HEK293 (cell line): ENCODE measurements at regions not wholly inside any gene's neighbourhood (a gene's known extent, or its start where the extent isn't known, plus 50 kb on each side); places are given as distances from the start of the nearest gene placed in this dataset.

Experiments
- CTCF ChIA-PET: fragments of 350-600 bp; formaldehyde crosslinking; extraction: SDS; loops from one replicate; lab custom pipeline; 2021; ENCODE audit warnings: antibody characterized with exemption; lab: Yijun Ruan, JAX
- POLR2A ChIA-PET: fragments of 300-600 bp; formaldehyde crosslinking; extraction: SDS; loops from one replicate; lab custom pipeline; 2020; ENCODE audit warnings: antibody characterized with exemption, inconsistent platforms; lab: Yijun Ruan, JAX
- H3K27ac ChIP-seq: fragments of 200-500 bp; sonication (Bioruptor generic); 2 replicates; pipeline ENCODE4 v1.5.1; 2014; ENCODE audit warnings: low read depth, low read length, control low read depth, inconsistent platforms; ENCODE audit errors: extremely low read depth
- H3K36me3 ChIP-seq, 2 experiments: fragments of 200-500 bp in 1 of 2; sonication (Bioruptor generic) in 1 of 2; 1 replicate in 1 of 2; 2 replicates in 1 of 2; pipeline ENCODE4 v1.5.1; 2014 to 2017; ENCODE audit warnings: inconsistent platforms in 2 of 2, low read length in 2 of 2; ENCODE audit not compliant: control insufficient read depth in 2 of 2, insufficient read depth in 1 of 2
- H3K4me1 ChIP-seq: fragments of 200-500 bp; sonication (Bioruptor generic); 2 replicates; pipeline ENCODE4 v1.5.1; 2014; ENCODE audit warnings: mild to moderate bottlenecking, low read length, inconsistent platforms; ENCODE audit not compliant: control insufficient read depth, insufficient read depth
- H3K4me3 ChIP-seq: 2 replicates; pipeline ENCODE4 v1.5.1; 2011; ENCODE audit warnings: low read depth, mild to moderate bottlenecking, control low read depth, low read length, moderate library complexity
- H3K9me3 ChIP-seq: fragments of 200-500 bp; sonication (Bioruptor generic); 2 replicates; pipeline ENCODE4 v1.5.1; 2014; ENCODE audit warnings: low read depth, low read length, inconsistent platforms; ENCODE audit not compliant: control insufficient read depth, insufficient read depth
- GFI1B ChIP-seq: fragments of 450-650 bp; formaldehyde crosslinking; IDR thresholded peaks from 2 replicates; pipeline ENCODE4 v1.5.1; 2016; ENCODE audit warnings: missing biosample characterization, missing genetic modification characterization
- HOXC10 ChIP-seq: sonication (generic); formaldehyde crosslinking; IDR thresholded peaks from 2 replicates; pipeline ENCODE4 v1.8.1; 2023; ENCODE audit warnings: mild to moderate bottlenecking, missing genetic modification reagents
- MEIS1 ChIP-seq: sonication (generic); formaldehyde crosslinking; IDR thresholded peaks from 2 replicates; pipeline ENCODE4 v1.8.1; 2022; ENCODE audit warnings: missing genetic modification reagents, mild to moderate bottlenecking, borderline replicate concordance
- ZBTB17 ChIP-seq: fragments of 450-650 bp; formaldehyde crosslinking; IDR thresholded peaks from 2 replicates; pipeline ENCODE4 v1.5.1; 2016; ENCODE audit warnings: missing biosample characterization, missing genetic modification characterization
- ZFHX2 ChIP-seq: fragments of 450-650 bp; formaldehyde crosslinking; conservative IDR thresholded peaks from 2 replicates; pipeline ENCODE4 v1.5.1; 2016; ENCODE audit warnings: missing biosample characterization, missing genetic modification characterization
- ZNF10 ChIP-seq: fragments of 450-650 bp; formaldehyde crosslinking; IDR thresholded peaks from 2 replicates; pipeline ENCODE4 v1.5.1; 2017; ENCODE audit warnings: missing biosample characterization, missing genetic modification characterization
- ZNF202 ChIP-seq: fragments of 450-650 bp; formaldehyde crosslinking; IDR thresholded peaks from 2 replicates; pipeline ENCODE4 v1.5.1; 2016; ENCODE audit warnings: missing biosample characterization, missing genetic modification characterization, borderline replicate concordance
- ZNF221 ChIP-seq: fragments of 450-650 bp; formaldehyde crosslinking; IDR thresholded peaks from 2 replicates; pipeline ENCODE4 v1.5.1; 2017; ENCODE audit warnings: missing biosample characterization, missing genetic modification characterization, borderline replicate concordance
- ZNF391 ChIP-seq: fragments of 450-650 bp; formaldehyde crosslinking; IDR thresholded peaks from 2 replicates; pipeline ENCODE4 v1.5.1; 2016; ENCODE audit warnings: low read depth, missing biosample characterization, missing genetic modification characterization, borderline replicate concordance
- ZNF423 ChIP-seq: fragments of 450-650 bp; formaldehyde crosslinking; IDR thresholded peaks from 2 replicates; pipeline ENCODE4 v1.5.1; 2016; ENCODE audit warnings: missing biosample characterization, missing genetic modification characterization
- ZNF501 ChIP-seq: fragments of 450-650 bp; formaldehyde crosslinking; IDR thresholded peaks from 2 replicates; pipeline ENCODE4 v1.5.1; 2016; ENCODE audit warnings: missing biosample characterization, missing genetic modification characterization
- ZNF529 ChIP-seq: fragments of 450-650 bp; formaldehyde crosslinking; IDR thresholded peaks from 2 replicates; pipeline ENCODE4 v1.5.1; 2017; ENCODE audit warnings: missing genetic modification characterization, missing biosample characterization; ENCODE audit not compliant: insufficient replicate concordance
- ZNF585B ChIP-seq: fragments of 450-650 bp; formaldehyde crosslinking; IDR thresholded peaks from 2 replicates; pipeline ENCODE4 v1.5.1; 2016; ENCODE audit warnings: missing biosample characterization, missing genetic modification characterization
- ZNF600 ChIP-seq: fragments of 450-650 bp; formaldehyde crosslinking; IDR thresholded peaks from 2 replicates; pipeline ENCODE4 v1.5.1; 2016; ENCODE audit warnings: missing biosample characterization, missing genetic modification characterization
- ZNF621 ChIP-seq: fragments of 450-650 bp; formaldehyde crosslinking; IDR thresholded peaks from 2 replicates; pipeline ENCODE4 v1.5.1; 2017; ENCODE audit warnings: missing biosample characterization, missing genetic modification characterization
- ZNF623 ChIP-seq: fragments of 450-650 bp; formaldehyde crosslinking; IDR thresholded peaks from 2 replicates; pipeline ENCODE4 v1.5.1; 2016; ENCODE audit warnings: missing biosample characterization, missing genetic modification characterization
- ZNF76 ChIP-seq: fragments of 450-650 bp; formaldehyde crosslinking; IDR thresholded peaks from 2 replicates; pipeline ENCODE4; 2016; ENCODE audit warnings: low read depth, missing biosample characterization, missing genetic modification characterization, borderline replicate concordance
- ZNF785 ChIP-seq: fragments of 450-650 bp; formaldehyde crosslinking; IDR thresholded peaks from 2 replicates; pipeline ENCODE4 v1.5.1; 2016; ENCODE audit warnings: missing biosample characterization, missing genetic modification characterization
- ZSCAN23 ChIP-seq: fragments of 450-650 bp; formaldehyde crosslinking; IDR thresholded peaks from 2 replicates; pipeline ENCODE4 v1.5.1; 2016; ENCODE audit warnings: missing biosample characterization, missing genetic modification characterization
- ZXDB ChIP-seq: fragments of 450-650 bp; formaldehyde crosslinking; IDR thresholded peaks from 2 replicates; pipeline ENCODE4 v1.5.1; 2016; ENCODE audit warnings: missing biosample characterization, missing genetic modification characterization
- TF ChIP-seq, protein P1 (sequence below): fragments of 450-650 bp; formaldehyde crosslinking; IDR thresholded peaks from 2 replicates; pipeline ENCODE4 v1.5.1; 2016; ENCODE audit warnings: missing biosample characterization, missing genetic modification characterization
- TF ChIP-seq, protein P2 (sequence below): fragments of 450-650 bp; formaldehyde crosslinking; IDR thresholded peaks from 2 replicates; pipeline ENCODE4 v1.5.1; 2016; ENCODE audit warnings: missing biosample characterization, missing genetic modification characterization

DNA sequence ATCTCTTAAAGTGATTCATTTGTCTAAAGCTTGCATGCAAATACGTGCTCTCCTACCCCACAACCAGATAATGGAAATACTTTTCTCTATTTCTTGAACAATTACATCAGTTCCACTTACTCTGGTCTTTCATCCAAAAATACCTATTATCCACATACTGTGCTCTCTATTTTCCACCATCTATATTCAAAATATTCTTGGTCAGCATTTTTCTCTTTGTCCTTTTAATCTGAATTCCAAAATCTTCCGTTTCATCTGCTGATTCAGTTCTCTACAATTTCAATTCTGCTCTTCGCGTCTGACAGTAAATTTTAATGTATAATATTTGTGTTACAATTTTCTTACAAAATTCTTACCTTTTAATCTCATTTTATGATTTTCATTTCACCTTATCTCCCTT is 110.3 kb downstream of the ZNF648 start (continued):
- TF ChIP-seq, protein P1, sequence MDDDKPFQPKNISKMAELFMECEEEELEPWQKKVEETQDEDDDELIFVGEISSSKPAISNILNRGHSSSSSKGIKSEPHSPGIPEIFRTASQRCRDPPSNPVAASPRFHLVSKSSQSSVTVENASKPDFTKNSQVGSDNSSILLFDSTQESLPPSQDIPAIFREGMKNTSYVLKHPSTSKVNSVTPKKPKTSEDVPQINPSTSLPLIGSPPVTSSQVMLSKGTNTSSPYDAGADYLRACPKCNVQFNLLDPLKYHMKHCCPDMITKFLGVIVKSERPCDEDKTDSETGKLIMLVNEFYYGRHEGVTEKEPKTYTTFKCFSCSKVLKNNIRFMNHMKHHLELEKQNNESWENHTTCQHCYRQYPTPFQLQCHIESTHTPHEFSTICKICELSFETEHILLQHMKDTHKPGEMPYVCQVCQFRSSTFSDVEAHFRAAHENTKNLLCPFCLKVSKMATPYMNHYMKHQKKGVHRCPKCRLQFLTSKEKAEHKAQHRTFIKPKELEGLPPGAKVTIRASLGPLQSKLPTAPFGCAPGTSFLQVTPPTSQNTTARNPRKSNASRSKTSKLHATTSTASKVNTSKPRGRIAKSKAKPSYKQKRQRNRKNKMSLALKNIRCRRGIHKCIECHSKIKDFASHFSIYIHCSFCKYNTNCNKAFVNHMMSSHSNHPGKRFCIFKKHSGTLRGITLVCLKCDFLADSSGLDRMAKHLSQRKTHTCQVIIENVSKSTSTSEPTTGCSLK: no peak
- no peak for TF ChIP-seq ZNF391 (tag by site-specific recombination)
- TF ChIP-seq ZNF10 (tag by site-specific recombination): no peak
- no peak for TF ChIP-seq ZFHX2 (tag by site-specific recombination)
- no peak for TF ChIP-seq ZNF76 (tag by site-specific recombination)
- TF ChIP-seq, protein P2, sequence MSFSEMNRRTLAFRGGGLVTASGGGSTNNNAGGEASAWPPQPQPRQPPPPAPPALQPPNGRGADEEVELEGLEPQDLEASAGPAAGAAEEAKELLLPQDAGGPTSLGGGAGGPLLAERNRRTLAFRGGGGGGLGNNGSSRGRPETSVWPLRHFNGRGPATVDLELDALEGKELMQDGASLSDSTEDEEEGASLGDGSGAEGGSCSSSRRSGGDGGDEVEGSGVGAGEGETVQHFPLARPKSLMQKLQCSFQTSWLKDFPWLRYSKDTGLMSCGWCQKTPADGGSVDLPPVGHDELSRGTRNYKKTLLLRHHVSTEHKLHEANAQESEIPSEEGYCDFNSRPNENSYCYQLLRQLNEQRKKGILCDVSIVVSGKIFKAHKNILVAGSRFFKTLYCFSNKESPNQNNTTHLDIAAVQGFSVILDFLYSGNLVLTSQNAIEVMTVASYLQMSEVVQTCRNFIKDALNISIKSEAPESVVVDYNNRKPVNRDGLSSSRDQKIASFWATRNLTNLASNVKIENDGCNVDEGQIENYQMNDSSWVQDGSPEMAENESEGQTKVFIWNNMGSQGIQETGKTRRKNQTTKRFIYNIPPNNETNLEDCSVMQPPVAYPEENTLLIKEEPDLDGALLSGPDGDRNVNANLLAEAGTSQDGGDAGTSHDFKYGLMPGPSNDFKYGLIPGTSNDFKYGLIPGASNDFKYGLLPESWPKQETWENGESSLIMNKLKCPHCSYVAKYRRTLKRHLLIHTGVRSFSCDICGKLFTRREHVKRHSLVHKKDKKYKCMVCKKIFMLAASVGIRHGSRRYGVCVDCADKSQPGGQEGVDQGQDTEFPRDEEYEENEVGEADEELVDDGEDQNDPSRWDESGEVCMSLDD: no peak
- TF ChIP-seq ZNF423 (tag by site-specific recombination): no peak
- TF ChIP-seq ZNF529: no peak

- H3K4me3 ChIP-seq: no peak overlapping the region
- H3K27ac ChIP-seq: no peak overlapping the region
- POLR2A ChIA-PET: no interaction called here
Observed at GRCh38 chr1:181949500-181949899, 112.0 kb downstream of the ZNF648 start.

DNA sequence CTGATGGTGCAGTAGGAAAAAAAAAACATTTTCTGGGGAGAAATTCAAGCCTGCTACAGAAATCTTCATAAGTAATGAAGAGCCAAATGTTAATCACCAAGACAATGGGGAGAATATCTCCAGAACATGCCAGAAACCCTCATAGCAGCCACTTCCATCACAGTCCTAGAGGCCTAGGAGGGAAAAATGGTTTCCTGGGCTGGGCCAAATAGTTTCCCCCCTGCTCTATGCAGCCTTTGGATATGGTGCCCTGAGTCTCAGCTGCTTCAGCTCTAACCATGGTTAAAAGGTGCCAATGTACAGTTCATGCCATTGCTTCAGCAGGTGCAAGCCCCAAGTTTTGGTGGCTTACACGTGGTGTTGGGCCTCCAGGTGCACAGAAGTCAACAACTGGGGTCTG is 113.1 kb downstream of the ZNF648 start:
- Histone ChIP-seq H3K4me1 (no peaks in the 10 kb centered on the region), H3K4me3 (no peak overlapping the region), H3K36me3 (no peaks in the 10 kb centered on the region)
- POLR2A ChIA-PET: no interaction called here
- CTCF ChIA-PET: no interaction called here
- TF ChIP-seq ZNF585B (peak; percentile 63), ZNF202 (tag by site-specific recombination) (no peak)
- TF ChIP-seq, all 188 proteins: peak for 1
- Histone ChIP-seq H3K27ac (no peak overlapping the region), H3K9me3 (no peaks in the 10 kb centered on the region)

More at GRCh38 chr1:181949500-181949899, 112.0 kb downstream of the ZNF648 start:
- Histone ChIP-seq H3K36me3 (no peaks in the 10 kb centered on the region), H3K4me1 (no peaks in the 10 kb centered on the region), H3K9me3 (no peaks in the 10 kb centered on the region)
- CTCF ChIA-PET: no interaction called here
- TF ChIP-seq ZNF600 (tag by site-specific recombination) (no peak), ZNF501 (tag by site-specific recombination) (no peak), ZNF202 (tag by site-specific recombination) (no peak), ZNF221 (tag by site-specific recombination) (no peak), ZXDB (tag by site-specific recombination) (no peak), ZNF785 (tag by site-specific recombination) (no peak), ZBTB17 (no peak), ZNF623 (tag by site-specific recombination) (no peak), ZNF621 (tag by site-specific recombination) (no peak), HOXC10 (no peak), ZSCAN23 (tag by site-specific recombination) (no peak), MEIS1 (no peak), GFI1B (tag by site-specific recombination) (no peak)
